ENCODE measurements at regions not wholly inside any gene's neighbourhood (a gene's known extent, or its start where the extent isn't known, plus 50 kb on each side); places are given as distances from the start of the nearest gene placed in this dataset.
"Not testable (repeated sequence)": the region's sequence is repeated elsewhere in the genome, so short reads cannot be mapped to it uniquely, and the experiment has no call there.

DNA sequence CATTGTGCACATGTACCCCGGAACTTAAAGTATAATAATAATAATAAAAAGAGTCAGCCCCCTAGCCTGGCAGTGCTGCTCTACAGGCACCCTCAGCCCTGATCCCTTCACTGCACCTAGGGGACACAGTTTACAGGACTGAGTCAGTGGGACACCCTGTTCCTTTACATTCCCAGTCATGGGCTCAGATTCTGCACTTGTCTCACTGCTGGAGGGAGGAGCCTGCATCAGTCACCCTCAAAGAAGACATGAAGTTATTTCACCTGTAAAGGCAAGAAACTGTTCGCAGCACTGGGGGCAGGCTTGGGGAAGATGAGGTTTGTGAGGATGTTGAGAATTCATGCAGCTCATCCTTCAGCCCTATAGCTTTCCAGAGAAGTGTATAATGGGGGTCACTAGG is 50.7 kb upstream of the VPREB1 start:
- Histone ChIP-seq H3K36me3 (ENCODE audit: insufficient read depth, low read length, poor library complexity, severe bottlenecking) (no peaks in the 10 kb centered on the region), H3K27me3 (replicated peaks; ENCODE audit: insufficient read depth, low read depth, low read length, poor library complexity) (peaks cover 14% of the 10 kb centered on the region), H3K27ac (ENCODE audit: low read depth, low read length, poor library complexity, severe bottlenecking) (no peak overlapping the region), H3K4me1 (ENCODE audit: insufficient read depth, low read length, poor library complexity, severe bottlenecking) (no peaks in the 10 kb centered on the region), H3K4me3 (ENCODE audit: low read depth, low read length, poor library complexity, severe bottlenecking) (no peak overlapping the region), H3K9me3 (ENCODE audit: low read depth, low read length, poor library complexity, severe bottlenecking) (no peaks in the 10 kb centered on the region)
- intact Hi-C loops (cut with micrococcal nuclease; ENCODE audit: unreplicated experiment), result no loop called here
- no peak for DNase-seq (ENCODE audit: low spot score)
- ChIA-PET POLR2A (ENCODE audit: low non-redundant PET) (no interaction called here), CTCF (no interaction called here)
- BruUV-seq (replicated peaks), result no TSS peak
- no peak for TF ChIP-seq EZH2 (IDR thresholded peaks at IDR 0.05; ENCODE audit: borderline replicate concordance, low read depth, low read length, poor library complexity, severe bottlenecking)
- TF ChIP-seq, protein P1, sequence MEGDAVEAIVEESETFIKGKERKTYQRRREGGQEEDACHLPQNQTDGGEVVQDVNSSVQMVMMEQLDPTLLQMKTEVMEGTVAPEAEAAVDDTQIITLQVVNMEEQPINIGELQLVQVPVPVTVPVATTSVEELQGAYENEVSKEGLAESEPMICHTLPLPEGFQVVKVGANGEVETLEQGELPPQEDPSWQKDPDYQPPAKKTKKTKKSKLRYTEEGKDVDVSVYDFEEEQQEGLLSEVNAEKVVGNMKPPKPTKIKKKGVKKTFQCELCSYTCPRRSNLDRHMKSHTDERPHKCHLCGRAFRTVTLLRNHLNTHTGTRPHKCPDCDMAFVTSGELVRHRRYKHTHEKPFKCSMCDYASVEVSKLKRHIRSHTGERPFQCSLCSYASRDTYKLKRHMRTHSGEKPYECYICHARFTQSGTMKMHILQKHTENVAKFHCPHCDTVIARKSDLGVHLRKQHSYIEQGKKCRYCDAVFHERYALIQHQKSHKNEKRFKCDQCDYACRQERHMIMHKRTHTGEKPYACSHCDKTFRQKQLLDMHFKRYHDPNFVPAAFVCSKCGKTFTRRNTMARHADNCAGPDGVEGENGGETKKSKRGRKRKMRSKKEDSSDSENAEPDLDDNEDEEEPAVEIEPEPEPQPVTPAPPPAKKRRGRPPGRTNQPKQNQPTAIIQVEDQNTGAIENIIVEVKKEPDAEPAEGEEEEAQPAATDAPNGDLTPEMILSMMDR (conservative IDR thresholded peaks at IDR 0.05; ENCODE audit: low read depth, low read length), result no peak

DNA sequence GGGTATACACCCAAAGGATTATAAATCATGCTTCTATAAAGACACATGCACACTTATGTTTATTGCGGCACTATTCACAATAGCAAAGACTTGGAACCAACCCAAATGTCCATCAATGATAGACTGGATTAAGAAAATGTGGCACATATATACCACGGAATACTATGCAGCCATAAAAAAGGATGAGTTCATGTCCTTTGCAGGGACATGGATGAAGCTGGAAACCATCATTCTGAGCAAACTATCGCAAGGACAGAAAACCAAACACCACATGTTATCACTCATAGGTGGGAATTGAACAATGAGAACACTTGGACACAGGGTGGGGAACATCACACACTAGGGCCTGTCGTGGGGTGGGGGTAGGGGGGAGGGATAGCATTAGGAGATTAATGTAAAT is 51.1 kb upstream of the VPREB1 start:
- intact Hi-C loops (cut with micrococcal nuclease; ENCODE audit: unreplicated experiment); H3K4me3 ChIP-seq (ENCODE audit: low read depth, low read length, poor library complexity, severe bottlenecking); POLR2A ChIA-PET (ENCODE audit: low non-redundant PET); H3K4me1 ChIP-seq (ENCODE audit: insufficient read depth, low read length, poor library complexity, severe bottlenecking); CTCF ChIA-PET; H3K9me3 ChIP-seq (ENCODE audit: low read depth, low read length, poor library complexity, severe bottlenecking); DNase-seq (ENCODE audit: low spot score); BruUV-seq (replicated peaks); H3K36me3 ChIP-seq (ENCODE audit: insufficient read depth, low read length, poor library complexity, severe bottlenecking); H3K27me3 ChIP-seq (replicated peaks; ENCODE audit: insufficient read depth, low read depth, low read length, poor library complexity); H3K27ac ChIP-seq (ENCODE audit: low read depth, low read length, poor library complexity, severe bottlenecking): not testable (repeated sequence)

DNA sequence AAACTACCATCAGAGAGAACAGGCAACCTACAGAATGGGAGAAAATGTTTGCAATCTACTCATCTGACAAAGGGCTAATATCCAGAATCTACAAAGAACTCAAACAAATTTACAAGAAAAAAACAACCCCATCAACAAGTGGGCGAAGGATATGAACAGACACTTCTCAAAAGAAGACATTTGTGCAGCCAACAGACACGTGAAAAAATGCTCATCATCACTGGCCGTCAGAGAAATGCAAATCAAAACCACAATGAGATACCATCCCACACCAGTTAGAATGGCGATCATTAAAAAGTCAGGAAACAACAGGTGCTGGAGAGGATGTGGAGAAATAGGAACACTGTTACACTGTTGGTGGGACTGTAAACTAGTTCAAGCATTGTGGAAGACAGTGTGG is 51.6 kb upstream of the VPREB1 start:
- BruUV-seq (replicated peaks); H3K4me3 ChIP-seq (ENCODE audit: low read depth, low read length, poor library complexity, severe bottlenecking); DNase-seq (ENCODE audit: low spot score); H3K4me1 ChIP-seq (ENCODE audit: insufficient read depth, low read length, poor library complexity, severe bottlenecking); H3K27me3 ChIP-seq (replicated peaks; ENCODE audit: insufficient read depth, low read depth, low read length, poor library complexity); intact Hi-C loops (cut with micrococcal nuclease; ENCODE audit: unreplicated experiment); H3K36me3 ChIP-seq (ENCODE audit: insufficient read depth, low read length, poor library complexity, severe bottlenecking); H3K27ac ChIP-seq (ENCODE audit: low read depth, low read length, poor library complexity, severe bottlenecking); CTCF ChIA-PET; H3K9me3 ChIP-seq (ENCODE audit: low read depth, low read length, poor library complexity, severe bottlenecking); POLR2A ChIA-PET (ENCODE audit: low non-redundant PET): not testable (repeated sequence)

DNA sequence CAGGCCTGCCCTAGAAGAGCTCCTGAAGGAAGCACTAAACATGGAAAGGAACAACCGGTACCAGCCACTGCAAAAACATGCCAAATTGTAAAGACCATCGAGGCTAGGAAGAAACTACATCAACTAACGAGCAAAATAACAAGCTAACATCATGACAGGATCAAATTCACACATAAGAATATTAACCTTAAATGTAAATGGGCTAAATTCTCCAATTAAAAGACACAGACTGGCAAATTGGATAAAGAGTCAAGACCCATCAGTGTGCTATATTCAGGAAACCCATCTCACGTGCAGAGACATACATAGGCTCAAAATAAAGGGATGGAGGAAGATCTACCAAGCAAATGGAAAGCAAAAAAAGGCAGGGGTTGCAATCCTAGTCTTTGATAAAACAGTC is 54.8 kb upstream of the VPREB1 start:
- BruUV-seq (replicated peaks); H3K4me1 ChIP-seq (ENCODE audit: insufficient read depth, low read length, poor library complexity, severe bottlenecking); H3K4me3 ChIP-seq (ENCODE audit: low read depth, low read length, poor library complexity, severe bottlenecking); H3K36me3 ChIP-seq (ENCODE audit: insufficient read depth, low read length, poor library complexity, severe bottlenecking); DNase-seq (ENCODE audit: low spot score); POLR2A ChIA-PET (ENCODE audit: low non-redundant PET); H3K9me3 ChIP-seq (ENCODE audit: low read depth, low read length, poor library complexity, severe bottlenecking); CTCF ChIA-PET; H3K27ac ChIP-seq (ENCODE audit: low read depth, low read length, poor library complexity, severe bottlenecking); intact Hi-C loops (cut with micrococcal nuclease; ENCODE audit: unreplicated experiment): not testable (repeated sequence)
- peaks cover 28% of the 10 kb centered on the region for H3K27me3 ChIP-seq (replicated peaks; ENCODE audit: insufficient read depth, low read depth, low read length, poor library complexity)

DNA sequence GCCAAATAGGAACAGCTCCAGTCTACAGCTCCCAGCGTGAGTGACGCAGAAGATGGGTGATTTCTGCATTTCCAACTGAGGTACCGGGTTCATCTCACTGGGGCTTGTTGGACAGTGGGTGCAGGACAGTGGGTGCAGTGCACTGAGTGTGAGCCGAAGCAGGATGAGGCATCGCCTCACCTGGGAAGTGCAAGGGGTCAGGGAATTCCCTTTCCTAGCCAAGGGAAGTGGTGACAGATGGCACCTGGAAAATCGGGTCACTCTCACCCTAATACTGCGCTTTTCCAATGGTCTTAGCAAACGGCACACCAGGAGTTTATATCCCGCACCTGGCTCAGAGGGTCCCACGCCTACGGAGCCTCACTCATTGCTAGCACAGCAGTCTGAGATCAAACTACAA is 56.7 kb upstream of the VPREB1 start:
- H3K4me1 ChIP-seq (ENCODE audit: insufficient read depth, low read length, poor library complexity, severe bottlenecking); H3K36me3 ChIP-seq (ENCODE audit: insufficient read depth, low read length, poor library complexity, severe bottlenecking); H3K4me3 ChIP-seq (ENCODE audit: low read depth, low read length, poor library complexity, severe bottlenecking); POLR2A ChIA-PET (ENCODE audit: low non-redundant PET); BruUV-seq (replicated peaks); DNase-seq (ENCODE audit: low spot score); CTCF ChIA-PET; H3K9me3 ChIP-seq (ENCODE audit: low read depth, low read length, poor library complexity, severe bottlenecking); H3K27ac ChIP-seq (ENCODE audit: low read depth, low read length, poor library complexity, severe bottlenecking); intact Hi-C loops (cut with micrococcal nuclease; ENCODE audit: unreplicated experiment): not testable (repeated sequence)
- peaks cover 47% of the 10 kb centered on the region for H3K27me3 ChIP-seq (replicated peaks; ENCODE audit: insufficient read depth, low read depth, low read length, poor library complexity)

Data from A673 (cell line).